ENCODE measurements at regions not wholly inside any gene's neighbourhood (a gene's known extent, or its start where the extent isn't known, plus 50 kb on each side); places are given as distances from the start of the nearest gene placed in this dataset.

DNA sequence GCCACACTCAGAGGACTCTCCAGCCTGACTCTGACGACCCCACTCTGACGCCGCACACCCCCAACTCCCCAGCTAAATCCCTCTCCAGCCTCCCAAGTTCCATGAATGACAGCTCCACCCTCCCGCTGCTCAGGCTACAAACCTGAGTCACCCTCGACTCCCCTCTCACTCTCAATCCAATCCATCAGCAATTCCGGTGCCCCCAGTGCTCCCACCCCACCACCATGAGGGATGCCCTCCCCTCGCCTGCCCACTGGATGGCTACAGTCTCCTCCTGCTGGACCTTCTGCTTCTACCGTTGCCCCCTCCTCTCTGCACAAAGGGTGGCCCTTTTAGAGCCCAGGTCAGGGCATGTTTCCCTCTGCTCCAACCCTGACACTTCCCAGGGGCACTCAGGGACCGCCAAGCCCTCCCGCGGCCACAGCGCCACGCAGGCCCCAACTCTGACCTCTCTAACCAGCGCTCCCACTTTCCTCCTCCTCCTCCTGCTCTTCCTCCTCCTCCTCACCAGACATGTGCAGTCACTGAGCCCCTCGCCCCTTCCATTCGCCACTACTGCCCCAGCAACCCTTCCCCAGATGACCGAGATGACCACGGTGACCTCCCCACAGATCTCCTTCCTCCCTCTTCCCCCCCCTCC lies 69.5 kb upstream of the NUP50 start (continued):
- no peak for TF ChIP-seq ESRRB (CRISPR knock-in tag; IDR thresholded peaks at IDR 0.05; ENCODE audit: borderline replicate concordance)
- TF ChIP-seq GATAD2A (IDR thresholded peaks at IDR 0.05): no peak
- TF ChIP-seq, protein P1, sequence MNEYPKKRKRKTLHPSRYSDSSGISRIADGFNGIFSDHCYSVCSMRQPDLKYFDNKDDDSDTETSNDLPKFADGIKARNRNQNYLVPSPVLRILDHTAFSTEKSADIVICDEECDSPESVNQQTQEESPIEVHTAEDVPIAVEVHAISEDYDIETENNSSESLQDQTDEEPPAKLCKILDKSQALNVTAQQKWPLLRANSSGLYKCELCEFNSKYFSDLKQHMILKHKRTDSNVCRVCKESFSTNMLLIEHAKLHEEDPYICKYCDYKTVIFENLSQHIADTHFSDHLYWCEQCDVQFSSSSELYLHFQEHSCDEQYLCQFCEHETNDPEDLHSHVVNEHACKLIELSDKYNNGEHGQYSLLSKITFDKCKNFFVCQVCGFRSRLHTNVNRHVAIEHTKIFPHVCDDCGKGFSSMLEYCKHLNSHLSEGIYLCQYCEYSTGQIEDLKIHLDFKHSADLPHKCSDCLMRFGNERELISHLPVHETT (CRISPR knock-in tag; conservative IDR thresholded peaks at IDR 0.05 in 1 of 2, IDR thresholded peaks at IDR 0.05 in 1 of 2): no peak
- TF ChIP-seq, protein P2, sequence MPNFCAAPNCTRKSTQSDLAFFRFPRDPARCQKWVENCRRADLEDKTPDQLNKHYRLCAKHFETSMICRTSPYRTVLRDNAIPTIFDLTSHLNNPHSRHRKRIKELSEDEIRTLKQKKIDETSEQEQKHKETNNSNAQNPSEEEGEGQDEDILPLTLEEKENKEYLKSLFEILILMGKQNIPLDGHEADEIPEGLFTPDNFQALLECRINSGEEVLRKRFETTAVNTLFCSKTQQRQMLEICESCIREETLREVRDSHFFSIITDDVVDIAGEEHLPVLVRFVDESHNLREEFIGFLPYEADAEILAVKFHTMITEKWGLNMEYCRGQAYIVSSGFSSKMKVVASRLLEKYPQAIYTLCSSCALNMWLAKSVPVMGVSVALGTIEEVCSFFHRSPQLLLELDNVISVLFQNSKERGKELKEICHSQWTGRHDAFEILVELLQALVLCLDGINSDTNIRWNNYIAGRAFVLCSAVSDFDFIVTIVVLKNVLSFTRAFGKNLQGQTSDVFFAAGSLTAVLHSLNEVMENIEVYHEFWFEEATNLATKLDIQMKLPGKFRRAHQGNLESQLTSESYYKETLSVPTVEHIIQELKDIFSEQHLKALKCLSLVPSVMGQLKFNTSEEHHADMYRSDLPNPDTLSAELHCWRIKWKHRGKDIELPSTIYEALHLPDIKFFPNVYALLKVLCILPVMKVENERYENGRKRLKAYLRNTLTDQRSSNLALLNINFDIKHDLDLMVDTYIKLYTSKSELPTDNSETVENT (CRISPR knock-in tag; IDR thresholded peaks at IDR 0.05): no peak
- TF ChIP-seq ZC3H4 (CRISPR knock-in tag; IDR thresholded peaks at IDR 0.05; ENCODE audit: borderline replicate concordance): no peak
- TF ChIP-seq, protein P3, sequence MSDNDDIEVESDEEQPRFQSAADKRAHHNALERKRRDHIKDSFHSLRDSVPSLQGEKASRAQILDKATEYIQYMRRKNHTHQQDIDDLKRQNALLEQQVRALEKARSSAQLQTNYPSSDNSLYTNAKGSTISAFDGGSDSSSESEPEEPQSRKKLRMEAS (CRISPR knock-in tag; IDR thresholded peaks at IDR 0.05): no peak
- TF ChIP-seq SMARCE1 (IDR thresholded peaks at IDR 0.05): no peak
- TF ChIP-seq ZFPM2 (CRISPR knock-in tag; IDR thresholded peaks at IDR 0.05): no peak
